IMR-90 (cell line): ENCODE measurements at regions not wholly inside any gene's neighbourhood (a gene's known extent, or its start where the extent isn't known, plus 50 kb on each side); places are given as distances from the start of the nearest gene placed in this dataset.

Experiments used
- ATAC-seq: fragments of 200-7000 bp; cut with Tn5 transposase; 2 replicates; pipeline ENCODE4 v1.9.1; 2020; ENCODE audit warnings: low read depth, mild to moderate bottlenecking, moderate library complexity
- BruUV-seq: library from RNA; stranded (reverse); fragments of 400-500 nt; replicated peaks from 2 replicates; lab custom pipeline; 2021; lab: Mats Ljungman, UMichigan
- CTCF ChIA-PET: fragments of 300-600 bp; formaldehyde crosslinking; extraction: SDS; loops from one replicate; lab custom pipeline; 2021; ENCODE audit warnings: antibody characterized with exemption; lab: Yijun Ruan, JAX
- POLR2A ChIA-PET: fragments of 300-600 bp; sonication (Branson Sonifier 250); formaldehyde crosslinking; loops from one replicate; lab custom pipeline; 2022; ENCODE audit warnings: antibody characterized with exemption; ENCODE audit not compliant: unreplicated experiment; lab: Charles Lee
- DNase-seq: peaks from one replicate; pipeline ENCODE4 v3.0.0; 2013
- H2AFZ ChIP-seq: replicated peaks from 2 replicates; pipeline ENCODE3; 2013; ENCODE audit warnings: low read length, mild to moderate bottlenecking; ENCODE audit not compliant: poor library complexity
- H2AK5ac ChIP-seq: 2 replicates; pipeline ENCODE4 v1.6.1; 2013; ENCODE audit warnings: low read depth, low read length, inconsistent platforms
- H2AK9ac ChIP-seq: replicated peaks from 2 replicates; pipeline ENCODE3; 2013; ENCODE audit warnings: mild to moderate bottlenecking, low read depth, low read length, moderate library complexity; ENCODE audit not compliant: poor library complexity
- H2BK120ac ChIP-seq: 2 replicates; pipeline ENCODE4 v1.6.1; 2013; ENCODE audit warnings: low read depth, low read length, inconsistent platforms
- H2BK15ac ChIP-seq: 3 replicates; pipeline ENCODE4 v1.6.1; 2013; ENCODE audit warnings: low read depth, low read length, inconsistent platforms
- H2BK20ac ChIP-seq: 2 replicates; pipeline ENCODE4 v1.6.1; 2013; ENCODE audit warnings: low read depth, mild to moderate bottlenecking, inconsistent platforms, low read length, moderate library complexity
- H2BK5ac ChIP-seq: 2 replicates; pipeline ENCODE4 v1.6.1; 2013; ENCODE audit warnings: mild to moderate bottlenecking, low read depth, low read length, inconsistent platforms; ENCODE audit not compliant: poor library complexity, severe bottlenecking
- H3K14ac ChIP-seq: replicated peaks from 2 replicates; pipeline ENCODE4 v1.6.1; 2013; ENCODE audit warnings: low read depth, low read length, inconsistent platforms
- H3K18ac ChIP-seq: 2 replicates; pipeline ENCODE4 v1.6.1; 2013; ENCODE audit warnings: low read depth, low read length, control low read depth
- H3K23ac ChIP-seq: 2 replicates; pipeline ENCODE4 v1.6.1; 2013; ENCODE audit warnings: low read depth, low read length, inconsistent platforms
- H3K27ac ChIP-seq: 2 replicates; pipeline ENCODE4 v1.5.1; 2013; ENCODE audit warnings: mild to moderate bottlenecking, control low read depth, low read length; ENCODE audit not compliant: insufficient read depth
- H3K27me3 ChIP-seq: 2 replicates; pipeline ENCODE4 v1.6.1; 2013; ENCODE audit warnings: low read length; ENCODE audit not compliant: control insufficient read depth, insufficient read depth
- H3K36me3 ChIP-seq: 2 replicates; pipeline ENCODE4 v1.6.1; 2013; ENCODE audit warnings: low read length, mixed read lengths; ENCODE audit not compliant: control insufficient read depth, insufficient read depth
- H3K4ac ChIP-seq: 2 replicates; pipeline ENCODE4 v1.6.1; 2013; ENCODE audit warnings: low read depth, low read length, inconsistent platforms
- H3K4me1 ChIP-seq: 2 replicates; pipeline ENCODE4 v1.6.1; 2013; ENCODE audit warnings: low read length, mixed read lengths; ENCODE audit not compliant: control insufficient read depth, insufficient read depth
- H3K4me2 ChIP-seq: 2 replicates; pipeline ENCODE4 v1.6.1; 2013; ENCODE audit warnings: low read depth, mild to moderate bottlenecking, control low read depth, low read length, moderate library complexity
- H3K4me3 ChIP-seq: 2 replicates; pipeline ENCODE4 v1.5.1; 2013; ENCODE audit warnings: low read depth, mild to moderate bottlenecking, control low read depth, low read length, moderate library complexity; ENCODE audit not compliant: insufficient read depth
- H3K56ac ChIP-seq: 2 replicates; pipeline ENCODE4 v1.6.1; 2013; ENCODE audit warnings: low read length, inconsistent platforms; ENCODE audit not compliant: insufficient read depth; ENCODE audit errors: extremely low read depth
- H3K79me1 ChIP-seq, 2 experiments: 2 replicates each; pipeline ENCODE4 v1.6.1; 2013; ENCODE audit warnings: low read length in 2 of 2, inconsistent platforms in 1 of 2, low read depth in 1 of 2
- H3K9ac ChIP-seq: 2 replicates; pipeline ENCODE4 v1.6.1; 2013; ENCODE audit warnings: low read depth, low read length, control low read depth
- H3K9me1 ChIP-seq: 2 replicates; pipeline ENCODE4 v1.6.1; 2013; ENCODE audit warnings: low read length, inconsistent platforms; ENCODE audit not compliant: insufficient read depth
- H3K9me3 ChIP-seq: 2 replicates; pipeline ENCODE4 v1.6.1; 2013; ENCODE audit warnings: low read length; ENCODE audit not compliant: control insufficient read depth, insufficient read depth
- H4K20me1 ChIP-seq: 2 replicates; pipeline ENCODE4 v1.6.1; 2013; ENCODE audit warnings: low read length, inconsistent platforms; ENCODE audit not compliant: insufficient read depth
- H4K5ac ChIP-seq: 2 replicates; pipeline ENCODE4 v1.6.1; 2013; ENCODE audit warnings: mild to moderate bottlenecking, low read depth, low read length, control low read depth
- H4K8ac ChIP-seq, 2 experiments: 2 replicates each; pipeline ENCODE4 v1.6.1; 2013; ENCODE audit warnings: low read depth in 2 of 2, low read length in 2 of 2, control low read depth in 1 of 2, inconsistent platforms in 1 of 2
- H4K91ac ChIP-seq: 2 replicates; pipeline ENCODE4 v1.6.1; 2013; ENCODE audit warnings: low read depth, low read length, inconsistent platforms; ENCODE audit not compliant: insufficient read depth
- CEBPB ChIP-seq: IDR thresholded peaks from 2 replicates; pipeline ENCODE4 v1.6.1; 2012; ENCODE audit warnings: low read depth, low read length, improper control_type of control experiment
- CHD1 ChIP-seq: IDR thresholded peaks from 2 replicates; pipeline ENCODE4 v1.6.1; 2012; ENCODE audit warnings: low read depth, low read length, improper control_type of control experiment
- RCOR1 ChIP-seq: IDR thresholded peaks from 2 replicates; pipeline ENCODE4 v1.6.1; 2012; ENCODE audit warnings: mild to moderate bottlenecking, low read length, improper control_type of control experiment; ENCODE audit not compliant: insufficient replicate concordance
- RFX5 ChIP-seq: IDR thresholded peaks from 2 replicates; pipeline ENCODE4 v1.8.0; 2012; ENCODE audit warnings: low read depth, mild to moderate bottlenecking, low read length, moderate library complexity
- SMC3 ChIP-seq: fragments of 150-350 bp; IDR thresholded peaks from 2 replicates; pipeline ENCODE4 v1.6.1; 2016; ENCODE audit warnings: low read depth, mild to moderate bottlenecking, antibody characterized with exemption, low read length, moderate library complexity
- dilution Hi-C: fragments of 300-500 bp; cut with HindIII; formaldehyde crosslinking; loops from one replicate; pipeline ENCODE4 v1.14.3; 2018; ENCODE audit warnings: low sequenced_read_pairs; ENCODE audit not compliant: unreplicated experiment
- in situ Hi-C: fragments of 300-500 bp; cut with MboI; formaldehyde crosslinking; loops from 3 replicates; pipeline ENCODE4 v1.14.3; 2019; ENCODE audit warnings: low sequenced_read_pairs, inconsistent platforms, mixed read lengths
- intact Hi-C: fragments of 100-400 bp; cut with micrococcal nuclease; formaldehyde crosslinking; loops from 2 replicates; pipeline ENCODE4 v1.10.0; 2022
- TF ChIP-seq, protein P1 (sequence below): fragments of 150-350 bp; IDR thresholded peaks from 2 replicates; pipeline ENCODE4 v1.6.1; 2017; ENCODE audit warnings: mild to moderate bottlenecking, antibody characterized with exemption, low read length, low read depth

DNA sequence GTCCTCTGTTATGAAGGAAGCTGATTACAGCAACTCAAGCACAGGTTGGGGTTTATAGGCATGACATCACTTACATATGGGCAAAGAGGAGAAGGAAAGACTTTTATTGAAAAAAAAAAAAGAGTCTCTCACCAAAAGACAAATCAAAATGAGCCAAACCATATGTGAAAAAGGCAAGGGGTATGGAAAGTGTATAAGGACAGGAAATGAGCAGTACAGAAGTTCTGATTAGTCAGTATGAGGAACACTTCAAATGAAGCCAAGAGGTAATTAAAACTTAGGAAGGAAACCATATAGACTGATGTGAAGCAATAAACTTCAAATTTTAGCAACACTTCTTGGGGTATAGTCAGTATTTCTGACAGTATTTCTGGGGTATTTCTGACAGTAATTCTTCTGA lies 1372.6 kb downstream of the CDH11 start:
- Histone ChIP-seq H3K79me1 (no peaks in the 10 kb centered on the region), H3K36me3 (no peaks in the 10 kb centered on the region), H3K4me2 (no peak overlapping the region), H2BK120ac (no peak overlapping the region), H3K14ac (no peak overlapping the region), H3K56ac (no peak overlapping the region), H2BK20ac (no peak overlapping the region), H3K27me3 (no peaks in the 10 kb centered on the region), H4K20me1 (no peaks in the 10 kb centered on the region), H3K9me1 (no peaks in the 10 kb centered on the region), H3K23ac (no peak overlapping the region), H3K4me3 (no peak overlapping the region), H3K4ac (no peak overlapping the region), H2AFZ (no peak overlapping the region), H3K4me1 (no peaks in the 10 kb centered on the region), H3K9me3 (no peaks in the 10 kb centered on the region; the same call in 1 of the 2 replicates), H3K27ac (no peak overlapping the region), H2AK5ac (no peak overlapping the region), H2AK9ac (no peak overlapping the region), H2BK5ac (no peak overlapping the region), H2BK15ac (no peak overlapping the region), H3K18ac (no peak overlapping the region), H4K8ac (no peak overlapping the region), H3K9ac (no peak overlapping the region), H4K5ac (no peak overlapping the region), H4K91ac (no peak overlapping the region)
- ATAC-seq, result no peak
- intact Hi-C loops (no loop called here), dilution Hi-C loops (no loop called here), in situ Hi-C loops (no loop called here)
- BruUV-seq, result no TSS peak
- POLR2A ChIA-PET, result no interaction called here
- TF ChIP-seq RCOR1, result no peak
- no peak for TF ChIP-seq CEBPB
- TF ChIP-seq RFX5, result no peak
- TF ChIP-seq SMC3, result no peak
- no peak for TF ChIP-seq CHD1
- TF ChIP-seq, protein P1, sequence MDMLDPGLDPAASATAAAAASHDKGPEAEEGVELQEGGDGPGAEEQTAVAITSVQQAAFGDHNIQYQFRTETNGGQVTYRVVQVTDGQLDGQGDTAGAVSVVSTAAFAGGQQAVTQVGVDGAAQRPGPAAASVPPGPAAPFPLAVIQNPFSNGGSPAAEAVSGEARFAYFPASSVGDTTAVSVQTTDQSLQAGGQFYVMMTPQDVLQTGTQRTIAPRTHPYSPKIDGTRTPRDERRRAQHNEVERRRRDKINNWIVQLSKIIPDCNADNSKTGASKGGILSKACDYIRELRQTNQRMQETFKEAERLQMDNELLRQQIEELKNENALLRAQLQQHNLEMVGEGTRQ, result no peak
- DNase-seq, result no peak
- CTCF ChIA-PET, result no interaction called here
